ENCODE measurements at regions not wholly inside any gene's neighbourhood (a gene's known extent, or its start where the extent isn't known, plus 50 kb on each side); places are given as distances from the start of the nearest gene placed in this dataset.
"Not testable (repeated sequence)": the region's sequence is repeated elsewhere in the genome, so short reads cannot be mapped to it uniquely, and the experiment has no call there.

DNA sequence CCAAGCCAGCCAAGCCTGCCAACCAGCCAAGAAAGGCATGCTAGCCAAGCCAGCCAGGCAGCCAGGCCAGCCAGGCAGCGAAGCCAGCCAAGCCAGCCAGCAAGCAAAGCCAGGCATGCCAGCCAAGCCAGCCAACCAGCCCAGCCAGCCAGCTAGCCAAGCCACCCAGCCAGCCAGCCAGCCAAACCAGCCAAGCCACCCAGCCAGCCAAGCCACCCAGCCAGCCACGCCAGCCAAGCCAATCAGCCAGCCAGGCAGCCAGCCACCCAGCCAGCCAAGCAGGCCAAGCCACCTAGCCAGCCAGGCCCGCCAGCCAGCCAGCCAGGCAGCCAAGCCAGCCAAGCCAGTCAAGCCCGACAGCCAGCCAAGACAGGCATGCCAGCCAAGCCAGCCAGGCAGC is 1601.0 kb downstream of the RPIA start:
- TF ChIP-seq, protein P1, sequence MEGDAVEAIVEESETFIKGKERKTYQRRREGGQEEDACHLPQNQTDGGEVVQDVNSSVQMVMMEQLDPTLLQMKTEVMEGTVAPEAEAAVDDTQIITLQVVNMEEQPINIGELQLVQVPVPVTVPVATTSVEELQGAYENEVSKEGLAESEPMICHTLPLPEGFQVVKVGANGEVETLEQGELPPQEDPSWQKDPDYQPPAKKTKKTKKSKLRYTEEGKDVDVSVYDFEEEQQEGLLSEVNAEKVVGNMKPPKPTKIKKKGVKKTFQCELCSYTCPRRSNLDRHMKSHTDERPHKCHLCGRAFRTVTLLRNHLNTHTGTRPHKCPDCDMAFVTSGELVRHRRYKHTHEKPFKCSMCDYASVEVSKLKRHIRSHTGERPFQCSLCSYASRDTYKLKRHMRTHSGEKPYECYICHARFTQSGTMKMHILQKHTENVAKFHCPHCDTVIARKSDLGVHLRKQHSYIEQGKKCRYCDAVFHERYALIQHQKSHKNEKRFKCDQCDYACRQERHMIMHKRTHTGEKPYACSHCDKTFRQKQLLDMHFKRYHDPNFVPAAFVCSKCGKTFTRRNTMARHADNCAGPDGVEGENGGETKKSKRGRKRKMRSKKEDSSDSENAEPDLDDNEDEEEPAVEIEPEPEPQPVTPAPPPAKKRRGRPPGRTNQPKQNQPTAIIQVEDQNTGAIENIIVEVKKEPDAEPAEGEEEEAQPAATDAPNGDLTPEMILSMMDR (IDR thresholded peaks at IDR 0.05; ENCODE audit: poor library complexity, severe bottlenecking) = not testable (repeated sequence)
- not testable (repeated sequence) for TF ChIP-seq SMC3 (conservative IDR thresholded peaks at IDR 0.05; ENCODE audit: poor library complexity); EP300 (conservative IDR thresholded peaks at IDR 0.05; ENCODE audit: poor library complexity, severe bottlenecking); POLR2AphosphoS5 (IDR thresholded peaks at IDR 0.05); EZH2 (IDR thresholded peaks at IDR 0.05; ENCODE audit: borderline replicate concordance, insufficient read depth, low read length, poor library complexity, severe bottlenecking); RAD21 (conservative IDR thresholded peaks at IDR 0.05); MXI1 (conservative IDR thresholded peaks at IDR 0.05; ENCODE audit: poor library complexity, severe bottlenecking)
- TF ChIP-seq, protein P2, sequence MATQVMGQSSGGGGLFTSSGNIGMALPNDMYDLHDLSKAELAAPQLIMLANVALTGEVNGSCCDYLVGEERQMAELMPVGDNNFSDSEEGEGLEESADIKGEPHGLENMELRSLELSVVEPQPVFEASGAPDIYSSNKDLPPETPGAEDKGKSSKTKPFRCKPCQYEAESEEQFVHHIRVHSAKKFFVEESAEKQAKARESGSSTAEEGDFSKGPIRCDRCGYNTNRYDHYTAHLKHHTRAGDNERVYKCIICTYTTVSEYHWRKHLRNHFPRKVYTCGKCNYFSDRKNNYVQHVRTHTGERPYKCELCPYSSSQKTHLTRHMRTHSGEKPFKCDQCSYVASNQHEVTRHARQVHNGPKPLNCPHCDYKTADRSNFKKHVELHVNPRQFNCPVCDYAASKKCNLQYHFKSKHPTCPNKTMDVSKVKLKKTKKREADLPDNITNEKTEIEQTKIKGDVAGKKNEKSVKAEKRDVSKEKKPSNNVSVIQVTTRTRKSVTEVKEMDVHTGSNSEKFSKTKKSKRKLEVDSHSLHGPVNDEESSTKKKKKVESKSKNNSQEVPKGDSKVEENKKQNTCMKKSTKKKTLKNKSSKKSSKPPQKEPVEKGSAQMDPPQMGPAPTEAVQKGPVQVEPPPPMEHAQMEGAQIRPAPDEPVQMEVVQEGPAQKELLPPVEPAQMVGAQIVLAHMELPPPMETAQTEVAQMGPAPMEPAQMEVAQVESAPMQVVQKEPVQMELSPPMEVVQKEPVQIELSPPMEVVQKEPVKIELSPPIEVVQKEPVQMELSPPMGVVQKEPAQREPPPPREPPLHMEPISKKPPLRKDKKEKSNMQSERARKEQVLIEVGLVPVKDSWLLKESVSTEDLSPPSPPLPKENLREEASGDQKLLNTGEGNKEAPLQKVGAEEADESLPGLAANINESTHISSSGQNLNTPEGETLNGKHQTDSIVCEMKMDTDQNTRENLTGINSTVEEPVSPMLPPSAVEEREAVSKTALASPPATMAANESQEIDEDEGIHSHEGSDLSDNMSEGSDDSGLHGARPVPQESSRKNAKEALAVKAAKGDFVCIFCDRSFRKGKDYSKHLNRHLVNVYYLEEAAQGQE (IDR thresholded peaks at IDR 0.05; ENCODE audit: borderline replicate concordance) = not testable (repeated sequence)
